Keratinocyte (primary cell): ENCODE measurements at regions not wholly inside any gene's neighbourhood (a gene's known extent, or its start where the extent isn't known, plus 50 kb on each side); places are given as distances from the start of the nearest gene placed in this dataset.
"Not testable (repeated sequence)": the region's sequence is repeated elsewhere in the genome, so short reads cannot be mapped to it uniquely, and the experiment has no call there.

ENCODE experiments used
- CTCF ChIP-seq, 3 experiments: IDR thresholded peaks in 1 of 3; conservative IDR thresholded peaks in 1 of 3; optimal IDR thresholded peaks in 1 of 3; 2 replicates in 2 of 3; 3 replicates in 1 of 3; pipeline versions ENCODE3 to v1.5.1; 2011; ENCODE audit warnings: low read length in 3 of 3, mild to moderate bottlenecking in 3 of 3, moderate library complexity in 2 of 3, control low read depth in 1 of 3, inconsistent platforms in 1 of 3; ENCODE audit not compliant: insufficient read depth in 2 of 3; ENCODE audit errors: extremely low read depth in 1 of 3
- EZH2 ChIP-seq: IDR thresholded peaks from one replicate; pipeline ENCODE4 v1.6.1; 2012; ENCODE audit warnings: inconsistent platforms, mild to moderate bottlenecking, low read length, moderate library complexity

- not testable (repeated sequence) for TF ChIP-seq CTCF (optimal IDR thresholded peaks at IDR 0.05 in 1 of 3, IDR thresholded peaks at IDR 0.05 in 1 of 3, conservative IDR thresholded peaks at IDR 0.05 in 1 of 3; ENCODE audit: extremely low read depth in 1 of 3, insufficient read depth in 2 of 3, low read length in 3 of 3); EZH2
Measured at GRCh38 chr10:84602543-84602942, 274.2 kb downstream of the CCSER2 start.
